GM03348 (cell line): ENCODE measurements at regions not wholly inside any gene's neighbourhood (a gene's known extent, or its start where the extent isn't known, plus 50 kb on each side); places are given as distances from the start of the nearest gene placed in this dataset.

Source experiments
- DNase-seq: peaks from one replicate; pipeline ENCODE4 v3.0.0; 2012; ENCODE audit warnings: low spot score

GRCh38 chr15:93719921-93720351, 511.4 kb upstream of the MCTP2 start:
- DNase-seq: no peak

GRCh38 chr15:93716615-93717231, 514.6 kb upstream of the MCTP2 start:
- DNase-seq: no peak

- no peak for DNase-seq
These were observed 521.7 kb upstream of the MCTP2 start for GRCh38 chr15:93709708-93710107.

- DNase-seq: no peak
These were observed 522.5 kb upstream of the MCTP2 start for GRCh38 chr15:93708724-93709445.

GRCh38 chr15:93707751-93708150, 523.6 kb upstream of the MCTP2 start:
- DNase-seq: no peak

GRCh38 chr15:93706495-93707292, 524.7 kb upstream of the MCTP2 start:
- peak; percentile 52 for DNase-seq

- DNase-seq: no peak
These were observed 525.5 kb upstream of the MCTP2 start for GRCh38 chr15:93705753-93706455.

- DNase-seq: peak; percentile 21
These were observed 528.1 kb upstream of the MCTP2 start for GRCh38 chr15:93703092-93703739.

- no peak for DNase-seq
These were observed 531.3 kb upstream of the MCTP2 start for GRCh38 chr15:93700051-93700450.

GRCh38 chr15:93694033-93694432, 537.3 kb upstream of the MCTP2 start:
- no peak for DNase-seq

GRCh38 chr15:93683651-93684050, 547.7 kb upstream of the MCTP2 start:
- no peak for DNase-seq

GRCh38 chr15:93671387-93671943, 559.9 kb upstream of the MCTP2 start:
- DNase-seq: no peak

- DNase-seq: no peak
These were observed 560.4 kb upstream of the MCTP2 start for GRCh38 chr15:93670931-93671330.

- DNase-seq: no peak
These were observed 567.0 kb upstream of the MCTP2 start for GRCh38 chr15:93664213-93664956.

GRCh38 chr15:93662162-93662885, 569.0 kb upstream of the MCTP2 start:
- DNase-seq: no peak

- no peak for DNase-seq
These were observed 569.2 kb upstream of the RGMA start for GRCh38 chr15:93658026-93658816.

GRCh38 chr15:93656041-93656440, 567.0 kb upstream of the RGMA start:
- DNase-seq: no peak

- DNase-seq: no peak
These were observed 560.8 kb upstream of the RGMA start for GRCh38 chr15:93649691-93650235.

- no peak for DNase-seq
These were observed 557.2 kb upstream of the RGMA start for GRCh38 chr15:93646193-93646592.
